ENCODE measurements at regions not wholly inside any gene's neighbourhood (a gene's known extent, or its start where the extent isn't known, plus 50 kb on each side); places are given as distances from the start of the nearest gene placed in this dataset.

DNA sequence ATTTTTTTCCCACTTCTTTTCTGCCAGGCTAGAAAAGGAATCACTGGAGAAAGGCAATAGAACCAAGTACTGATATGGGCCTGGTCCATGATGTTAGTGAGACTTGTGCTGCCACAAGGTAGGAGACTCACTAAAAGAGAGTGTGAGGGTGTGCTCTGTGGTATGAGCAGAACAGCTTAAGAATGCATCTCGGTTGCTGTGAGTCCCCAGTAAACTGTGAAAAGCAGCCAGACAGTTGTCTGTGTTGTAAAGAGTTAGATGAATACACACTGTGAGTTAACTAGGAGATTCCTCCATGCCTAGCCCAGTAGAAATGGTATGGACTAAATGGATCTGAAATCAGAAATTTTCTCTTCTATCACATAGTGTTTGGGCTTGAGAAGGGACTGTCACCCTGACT is 1177.3 kb upstream of the MIR17HG start:
- POLR2A ChIA-PET, result no interaction called here
- no peak for DNase-seq
- Mint-ChIP-seq H3K9me3 (peaks cover 8% of the 10 kb centered on the region), H3K27me3 (no peaks in the 10 kb centered on the region), H3K36me3 (ENCODE audit: low read depth) (no peaks in the 10 kb centered on the region), H3K27ac (no peak overlapping the region), H3K4me1 (no peaks in the 10 kb centered on the region), H3K4me3 (no peak overlapping the region)
- CTCF ChIA-PET, result no interaction called here

GRCh38 chr13:90171649-90172048 is 1175.8 kb upstream of the MIR17HG start:
- no peak overlapping the region for H3K4me3 Mint-ChIP-seq
- no peaks in the 10 kb centered on the region for H3K4me1 Mint-ChIP-seq
- H3K27ac Mint-ChIP-seq, result no peak overlapping the region
- H3K36me3 Mint-ChIP-seq (ENCODE audit: low read depth), result no peaks in the 10 kb centered on the region
- DNase-seq, result no peak
- no peaks in the 10 kb centered on the region for H3K27me3 Mint-ChIP-seq
- POLR2A ChIA-PET, result no interaction called here
- CTCF ChIA-PET, result no interaction called here
- H3K9me3 Mint-ChIP-seq, result peaks cover 8% of the 10 kb centered on the region

DNA sequence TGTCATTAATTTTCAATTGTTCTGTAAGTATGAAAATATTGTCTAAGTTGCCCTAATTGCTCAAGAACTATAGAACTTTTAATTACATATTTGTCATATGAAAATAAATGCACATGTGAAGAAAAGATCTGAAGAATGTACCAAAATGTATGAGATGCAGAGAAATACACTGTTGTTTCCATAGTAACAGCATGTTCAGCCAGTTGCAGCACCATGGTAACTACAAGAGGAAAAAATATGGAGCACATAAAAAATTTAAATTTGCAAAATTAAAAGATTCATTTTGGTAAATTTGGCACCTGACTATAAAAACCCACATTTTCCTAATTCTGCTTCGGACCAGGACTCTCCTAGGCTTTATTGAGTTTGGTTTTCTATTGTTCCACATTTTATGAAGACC is 1170.0 kb upstream of the MIR17HG start:
- H3K27me3 Mint-ChIP-seq, result no peaks in the 10 kb centered on the region

DNA sequence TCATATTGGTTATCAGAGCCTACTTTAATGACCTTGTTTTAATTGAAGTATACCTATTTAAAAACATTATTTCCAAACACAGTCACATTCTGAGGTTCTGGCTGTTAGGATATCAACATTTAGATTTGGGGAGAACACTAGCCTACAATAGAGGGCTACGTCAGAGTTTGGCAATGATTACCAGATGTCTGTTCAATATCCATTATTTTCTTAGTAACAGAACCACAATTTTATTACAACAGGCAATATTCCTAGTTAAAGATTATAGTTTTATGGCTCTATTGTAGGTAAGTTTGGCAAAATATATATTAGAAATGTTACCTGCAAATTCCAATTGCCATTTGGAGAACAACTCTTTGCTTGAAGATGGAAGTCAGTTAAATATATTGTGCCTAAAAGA is 1163.1 kb upstream of the MIR17HG start:
- H3K9me3 Mint-ChIP-seq, result peaks cover 7% of the 10 kb centered on the region
- CTCF ChIA-PET, result no interaction called here
- no peaks in the 10 kb centered on the region for H3K27me3 Mint-ChIP-seq
- H3K4me1 Mint-ChIP-seq, result no peaks in the 10 kb centered on the region
- no peaks in the 10 kb centered on the region for H3K36me3 Mint-ChIP-seq (ENCODE audit: low read depth)
- POLR2A ChIA-PET, result no interaction called here
- no peak overlapping the region for H3K27ac Mint-ChIP-seq
- DNase-seq, result no peak
- no peak overlapping the region for H3K4me3 Mint-ChIP-seq

More for the DNA sequence above, 1170.0 kb upstream of the MIR17HG start:
- ChIA-PET POLR2A (no interaction called here), CTCF (no interaction called here)
- no peaks in the 10 kb centered on the region for H3K4me1 Mint-ChIP-seq
- H3K9me3 Mint-ChIP-seq, result no peaks in the 10 kb centered on the region
- no peaks in the 10 kb centered on the region for H3K36me3 Mint-ChIP-seq (ENCODE audit: low read depth)
- DNase-seq, result no peak
- H3K27ac Mint-ChIP-seq, result no peak overlapping the region
- no peak overlapping the region for H3K4me3 Mint-ChIP-seq

GRCh38 chr13:90185734-90186133 is 1161.8 kb upstream of the MIR17HG start:
- CTCF ChIA-PET, result no interaction called here
- no peak overlapping the region for H3K4me3 Mint-ChIP-seq
- H3K36me3 Mint-ChIP-seq (ENCODE audit: low read depth), result no peaks in the 10 kb centered on the region
- peaks cover 7% of the 10 kb centered on the region for H3K9me3 Mint-ChIP-seq
- H3K27ac Mint-ChIP-seq, result no peak overlapping the region
- H3K4me1 Mint-ChIP-seq, result no peaks in the 10 kb centered on the region
- H3K27me3 Mint-ChIP-seq, result no peaks in the 10 kb centered on the region
- DNase-seq, result no peak
- POLR2A ChIA-PET, result no interaction called here

- Mint-ChIP-seq H3K4me1 (no peaks in the 10 kb centered on the region), H3K27ac (no peak overlapping the region), H3K4me3 (no peak overlapping the region), H3K9me3 (peaks cover 7% of the 10 kb centered on the region), H3K36me3 (ENCODE audit: low read depth) (no peaks in the 10 kb centered on the region), H3K27me3 (no peaks in the 10 kb centered on the region)
- POLR2A ChIA-PET, result no interaction called here
- DNase-seq, result no peak
- CTCF ChIA-PET, result no interaction called here
These were observed 1159.8 kb upstream of the MIR17HG start for GRCh38 chr13:90187478-90188350.

- POLR2A ChIA-PET, result no interaction called here
- CTCF ChIA-PET, result no interaction called here
- no peaks in the 10 kb centered on the region for H3K27me3 Mint-ChIP-seq
- H3K36me3 Mint-ChIP-seq (ENCODE audit: low read depth), result no peaks in the 10 kb centered on the region
- H3K4me3 Mint-ChIP-seq, result no peak overlapping the region
- H3K27ac Mint-ChIP-seq, result no peak overlapping the region
- H3K9me3 Mint-ChIP-seq, result peaks cover 7% of the 10 kb centered on the region
- H3K4me1 Mint-ChIP-seq, result no peaks in the 10 kb centered on the region
- no peak for DNase-seq
These were observed 1159.2 kb upstream of the MIR17HG start for GRCh38 chr13:90188351-90188636.

DNA sequence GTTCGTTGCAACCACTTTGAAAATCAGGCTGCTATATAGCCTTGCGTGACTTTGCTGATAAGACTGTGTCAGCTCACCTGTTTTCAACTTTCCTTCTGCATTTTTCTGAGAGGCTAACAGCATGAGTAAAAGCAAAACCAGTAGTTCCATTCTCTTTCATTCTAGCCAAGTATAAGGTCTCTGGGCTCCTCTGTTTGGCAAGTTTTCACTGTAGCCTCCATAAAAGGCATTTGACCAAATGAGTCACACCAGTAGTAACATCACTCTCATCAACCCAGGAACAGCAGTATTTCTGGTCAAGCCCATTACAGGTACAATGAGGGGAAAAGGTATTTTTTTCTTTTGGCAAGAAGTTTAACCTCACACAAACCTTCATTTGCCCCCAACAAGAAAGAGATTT is 1149.8 kb upstream of the MIR17HG start:
- H3K27ac Mint-ChIP-seq, result no peak overlapping the region
- H3K4me3 Mint-ChIP-seq, result no peak overlapping the region
- CTCF ChIA-PET, result no interaction called here
- H3K4me1 Mint-ChIP-seq, result no peaks in the 10 kb centered on the region
- no peak for DNase-seq
- H3K9me3 Mint-ChIP-seq, result peaks cover 8% of the 10 kb centered on the region
- no peaks in the 10 kb centered on the region for H3K36me3 Mint-ChIP-seq (ENCODE audit: low read depth)
- POLR2A ChIA-PET, result no interaction called here
- no peaks in the 10 kb centered on the region for H3K27me3 Mint-ChIP-seq

- CTCF ChIA-PET, result no interaction called here
- Mint-ChIP-seq H3K27me3 (no peaks in the 10 kb centered on the region), H3K36me3 (ENCODE audit: low read depth) (no peaks in the 10 kb centered on the region), H3K9me3 (peaks cover 14% of the 10 kb centered on the region), H3K4me3 (no peak overlapping the region), H3K27ac (no peak overlapping the region), H3K4me1 (no peaks in the 10 kb centered on the region)
- DNase-seq, result no peak
- POLR2A ChIA-PET, result no interaction called here
These were observed 1146.3 kb upstream of the MIR17HG start for GRCh38 chr13:90201202-90201601.

- ChIA-PET POLR2A (no interaction called here), CTCF (no interaction called here)
- Mint-ChIP-seq H3K36me3 (ENCODE audit: low read depth) (no peaks in the 10 kb centered on the region), H3K27me3 (no peaks in the 10 kb centered on the region), H3K27ac (no peak overlapping the region), H3K4me1 (no peaks in the 10 kb centered on the region), H3K4me3 (no peak overlapping the region), H3K9me3 (peaks cover 16% of the 10 kb centered on the region)
- DNase-seq, result no peak
These were observed 1145.6 kb upstream of the MIR17HG start for GRCh38 chr13:90201676-90202460.

- no peaks in the 10 kb centered on the region for H3K4me1 Mint-ChIP-seq
- H3K9me3 Mint-ChIP-seq, result peaks cover 25% of the 10 kb centered on the region
- no peak for DNase-seq
- no peaks in the 10 kb centered on the region for H3K36me3 Mint-ChIP-seq (ENCODE audit: low read depth)
- H3K4me3 Mint-ChIP-seq, result no peak overlapping the region
- ChIA-PET POLR2A (no interaction called here), CTCF (no interaction called here)
- H3K27me3 Mint-ChIP-seq, result no peaks in the 10 kb centered on the region
- no peak overlapping the region for H3K27ac Mint-ChIP-seq
These were observed 1142.4 kb upstream of the MIR17HG start for GRCh38 chr13:90205081-90205480.

- peaks cover 30% of the 10 kb centered on the region for H3K9me3 Mint-ChIP-seq
- no peak overlapping the region for H3K27ac Mint-ChIP-seq
- no peak for DNase-seq
- H3K4me1 Mint-ChIP-seq, result no peaks in the 10 kb centered on the region
- ChIA-PET POLR2A (no interaction called here), CTCF (no interaction called here)
- no peak overlapping the region for H3K4me3 Mint-ChIP-seq
- H3K36me3 Mint-ChIP-seq (ENCODE audit: low read depth), result no peaks in the 10 kb centered on the region
- H3K27me3 Mint-ChIP-seq, result no peaks in the 10 kb centered on the region
These were observed 1141.6 kb upstream of the MIR17HG start for GRCh38 chr13:90205911-90206310.

DNA sequence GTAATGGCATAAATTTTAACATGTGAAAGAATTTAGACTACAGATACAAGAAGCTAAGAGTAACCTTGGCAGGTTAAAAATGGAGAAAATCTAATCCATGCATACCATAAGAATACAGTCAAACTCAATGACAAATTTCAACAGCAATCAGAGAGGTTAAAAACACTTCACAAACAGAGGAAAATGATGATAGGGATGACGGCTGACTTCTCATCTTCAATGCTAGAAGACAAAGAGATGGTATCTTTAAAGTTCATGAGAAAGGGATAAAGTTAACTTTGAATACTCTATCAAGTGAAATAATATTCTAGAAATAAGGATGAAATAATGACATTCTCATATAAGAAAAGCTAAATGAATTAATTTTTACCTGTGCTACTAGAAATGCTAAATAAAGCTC is 1130.2 kb upstream of the MIR17HG start:
- Mint-ChIP-seq H3K27ac (no peak overlapping the region), H3K4me3 (no peak overlapping the region), H3K4me1 (no peaks in the 10 kb centered on the region), H3K27me3 (no peaks in the 10 kb centered on the region), H3K36me3 (ENCODE audit: low read depth) (no peaks in the 10 kb centered on the region), H3K9me3 (peaks cover 5% of the 10 kb centered on the region)
- no peak for DNase-seq
- POLR2A ChIA-PET, result no interaction called here
- CTCF ChIA-PET, result no interaction called here

DNA sequence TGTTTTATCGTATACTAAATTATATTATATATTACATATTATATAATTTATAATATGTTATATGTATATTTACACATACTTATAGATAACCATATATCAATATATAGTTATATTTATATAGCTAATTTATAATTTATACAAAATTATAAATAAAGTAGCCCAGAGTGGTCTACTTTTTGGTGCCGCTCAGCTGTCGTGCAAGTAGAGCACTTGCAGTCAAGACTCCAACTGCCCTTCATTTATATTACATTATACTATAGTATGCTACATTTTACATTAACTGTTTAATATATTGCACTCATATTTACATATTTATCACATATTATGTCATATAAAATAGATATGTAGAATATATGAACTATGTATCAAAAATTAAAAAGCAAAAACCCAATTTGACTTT is 1124.7 kb upstream of the MIR17HG start:
- POLR2A ChIA-PET, result no interaction called here
- no peak for DNase-seq
- Mint-ChIP-seq H3K9me3 (peaks cover 7% of the 10 kb centered on the region), H3K4me1 (no peaks in the 10 kb centered on the region), H3K36me3 (ENCODE audit: low read depth) (no peaks in the 10 kb centered on the region), H3K27me3 (no peaks in the 10 kb centered on the region), H3K27ac (no peak overlapping the region), H3K4me3 (no peak overlapping the region)
- CTCF ChIA-PET, result no interaction called here

All from activated CD4-positive, alpha-beta memory T cell treated with anti-CD3 and anti-CD28 coated beads, Interleukin-2, amount 10 ng/mL, durations not matched to agents 7 days and 5 days (primary cell).